ENCODE measurements at regions not wholly inside any gene's neighbourhood (a gene's known extent, or its start where the extent isn't known, plus 50 kb on each side); places are given as distances from the start of the nearest gene placed in this dataset.

DNA sequence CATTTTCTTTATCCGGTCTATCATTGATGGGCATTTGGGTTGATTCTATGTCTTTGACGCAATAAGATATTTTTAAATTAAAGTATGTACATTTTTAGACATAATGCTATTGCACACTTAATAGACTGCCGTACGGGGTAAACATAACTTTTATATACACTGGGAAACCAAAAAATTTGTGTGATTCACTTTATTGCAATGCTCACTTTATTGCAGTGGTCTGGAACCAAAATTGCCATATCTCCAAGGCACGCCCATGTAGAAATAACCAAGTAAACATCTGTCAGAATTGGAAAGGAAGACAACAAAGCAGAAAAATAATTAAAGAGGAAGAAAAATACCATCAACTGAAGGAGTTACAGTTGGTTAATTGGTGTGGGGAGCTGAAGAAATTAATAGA is 205.8 kb upstream of the CTAGE1 start:
- no peak overlapping the region for H3K27ac ChIP-seq (ENCODE audit: low read depth, low read length, poor library complexity, severe bottlenecking)
- H3K36me3 ChIP-seq (ENCODE audit: insufficient read depth, low read length): no peaks in the 10 kb centered on the region
- TF ChIP-seq EZH2 (IDR thresholded peaks at IDR 0.05; ENCODE audit: borderline replicate concordance, low read length) (no peak), CTCF (IDR thresholded peaks at IDR 0.05; ENCODE audit: low read length) (no peak)
- H3K4me3 ChIP-seq (ENCODE audit: low read depth, low read length, poor library complexity, severe bottlenecking): no peak overlapping the region
- no peaks in the 10 kb centered on the region for H4K20me1 ChIP-seq (ENCODE audit: insufficient read depth, low read length)
- no peaks in the 10 kb centered on the region for H3K79me2 ChIP-seq (ENCODE audit: insufficient read depth, low read length)
- H3K4me1 ChIP-seq (ENCODE audit: insufficient read depth, low read length, severe bottlenecking): no peaks in the 10 kb centered on the region
- no peaks in the 10 kb centered on the region for H3K9me2 ChIP-seq (ENCODE audit: low read depth, low read length)
- no peak overlapping the region for H3K9ac ChIP-seq (ENCODE audit: low read length)
- no peak overlapping the region for H3K4me2 ChIP-seq (ENCODE audit: low read length)
- no peaks in the 10 kb centered on the region; the same call in 1 of the 2 replicates for H3K27me3 ChIP-seq (ENCODE audit: insufficient read depth, low read length)
- H2AFZ ChIP-seq (ENCODE audit: low read length): no peak overlapping the region
- no peaks in the 10 kb centered on the region for H3F3A ChIP-seq (ENCODE audit: insufficient read depth, low read length)
- no peaks in the 10 kb centered on the region for H3K9me3 ChIP-seq (ENCODE audit: low read length)

DNA sequence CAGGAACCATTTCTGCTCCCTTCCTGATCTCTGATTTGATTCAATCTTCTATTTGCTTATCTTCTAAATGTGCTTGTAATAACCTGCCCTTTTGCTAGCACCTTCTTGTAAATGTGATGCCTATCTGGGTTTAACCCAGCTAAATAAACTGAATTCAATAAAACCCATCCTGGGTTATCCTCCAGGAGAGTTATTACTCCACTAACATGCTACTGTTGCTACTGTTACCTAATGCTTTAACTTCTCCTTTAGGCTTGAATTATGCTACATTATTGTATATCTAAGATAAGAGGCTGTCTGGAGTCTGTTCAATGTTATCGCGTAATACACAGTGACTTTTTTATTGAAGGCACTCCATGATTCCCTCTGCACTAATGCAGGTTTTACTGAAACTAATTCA is 206.5 kb upstream of the CTAGE1 start:
- no peak overlapping the region for H3K27ac ChIP-seq (ENCODE audit: low read depth, low read length, poor library complexity, severe bottlenecking)
- no peak for TF ChIP-seq CTCF (IDR thresholded peaks at IDR 0.05; ENCODE audit: low read length)
- no peak for TF ChIP-seq EZH2 (IDR thresholded peaks at IDR 0.05; ENCODE audit: borderline replicate concordance, low read length)
- no peaks in the 10 kb centered on the region; the same call in 1 of the 2 replicates for H3K27me3 ChIP-seq (ENCODE audit: insufficient read depth, low read length)
- H3K79me2 ChIP-seq (ENCODE audit: insufficient read depth, low read length): no peaks in the 10 kb centered on the region
- no peaks in the 10 kb centered on the region for H4K20me1 ChIP-seq (ENCODE audit: insufficient read depth, low read length)
- H3K4me2 ChIP-seq (ENCODE audit: low read length): no peak overlapping the region
- H3K36me3 ChIP-seq (ENCODE audit: insufficient read depth, low read length): no peaks in the 10 kb centered on the region
- no peak overlapping the region for H3K9ac ChIP-seq (ENCODE audit: low read length)
- H3K4me1 ChIP-seq (ENCODE audit: insufficient read depth, low read length, severe bottlenecking): no peaks in the 10 kb centered on the region
- H3F3A ChIP-seq (ENCODE audit: insufficient read depth, low read length): no peaks in the 10 kb centered on the region
- no peaks in the 10 kb centered on the region for H3K9me2 ChIP-seq (ENCODE audit: low read depth, low read length)
- no peak overlapping the region for H3K4me3 ChIP-seq (ENCODE audit: low read depth, low read length, poor library complexity, severe bottlenecking)
- H3K9me3 ChIP-seq (ENCODE audit: low read length): no peaks in the 10 kb centered on the region
- no peak overlapping the region for H2AFZ ChIP-seq (ENCODE audit: low read length)

DNA sequence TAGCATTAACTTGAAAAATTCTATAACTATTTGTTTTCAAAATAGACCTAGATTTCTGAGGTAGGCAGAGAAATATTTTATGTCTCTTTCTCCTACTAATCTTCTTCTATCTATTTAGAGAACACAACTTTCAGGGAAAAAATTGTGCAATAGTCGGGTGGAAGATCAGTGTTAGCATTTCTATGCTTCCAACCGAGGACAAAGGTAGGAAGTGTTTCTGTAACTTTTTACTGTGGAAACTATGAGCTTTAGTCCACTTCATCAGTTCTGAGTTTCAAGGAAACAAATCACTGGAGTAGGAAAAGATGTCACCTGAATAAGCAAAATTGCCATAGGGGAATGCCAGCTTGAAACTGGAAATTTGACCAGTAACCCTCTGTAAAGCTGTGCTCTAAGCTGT is 207.7 kb upstream of the CTAGE1 start:
- H3F3A ChIP-seq (ENCODE audit: insufficient read depth, low read length): no peaks in the 10 kb centered on the region
- no peaks in the 10 kb centered on the region for H3K79me2 ChIP-seq (ENCODE audit: insufficient read depth, low read length)
- no peaks in the 10 kb centered on the region; the same call in 1 of the 2 replicates for H3K27me3 ChIP-seq (ENCODE audit: insufficient read depth, low read length)
- H3K27ac ChIP-seq (ENCODE audit: low read depth, low read length, poor library complexity, severe bottlenecking): no peak overlapping the region
- no peaks in the 10 kb centered on the region for H3K4me1 ChIP-seq (ENCODE audit: insufficient read depth, low read length, severe bottlenecking)
- TF ChIP-seq CTCF (IDR thresholded peaks at IDR 0.05; ENCODE audit: low read length): no peak
- TF ChIP-seq EZH2 (IDR thresholded peaks at IDR 0.05; ENCODE audit: borderline replicate concordance, low read length): no peak
- no peak overlapping the region for H3K9ac ChIP-seq (ENCODE audit: low read length)
- no peaks in the 10 kb centered on the region for H3K9me2 ChIP-seq (ENCODE audit: low read depth, low read length)
- no peak overlapping the region for H2AFZ ChIP-seq (ENCODE audit: low read length)
- no peak overlapping the region for H3K4me2 ChIP-seq (ENCODE audit: low read length)
- no peaks in the 10 kb centered on the region for H3K9me3 ChIP-seq (ENCODE audit: low read length)
- no peak overlapping the region for H3K4me3 ChIP-seq (ENCODE audit: low read depth, low read length, poor library complexity, severe bottlenecking)
- H4K20me1 ChIP-seq (ENCODE audit: insufficient read depth, low read length): no peaks in the 10 kb centered on the region
- H3K36me3 ChIP-seq (ENCODE audit: insufficient read depth, low read length): no peaks in the 10 kb centered on the region
